ENCODE measurements at regions not wholly inside any gene's neighbourhood (a gene's known extent, or its start where the extent isn't known, plus 50 kb on each side); places are given as distances from the start of the nearest gene placed in this dataset.
"Not testable (repeated sequence)": the region's sequence is repeated elsewhere in the genome, so short reads cannot be mapped to it uniquely, and the experiment has no call there.

GRCh38 chr13:32828711-32829110, 187.5 kb upstream of the KL start:
- DNase-seq, result no peak

DNA sequence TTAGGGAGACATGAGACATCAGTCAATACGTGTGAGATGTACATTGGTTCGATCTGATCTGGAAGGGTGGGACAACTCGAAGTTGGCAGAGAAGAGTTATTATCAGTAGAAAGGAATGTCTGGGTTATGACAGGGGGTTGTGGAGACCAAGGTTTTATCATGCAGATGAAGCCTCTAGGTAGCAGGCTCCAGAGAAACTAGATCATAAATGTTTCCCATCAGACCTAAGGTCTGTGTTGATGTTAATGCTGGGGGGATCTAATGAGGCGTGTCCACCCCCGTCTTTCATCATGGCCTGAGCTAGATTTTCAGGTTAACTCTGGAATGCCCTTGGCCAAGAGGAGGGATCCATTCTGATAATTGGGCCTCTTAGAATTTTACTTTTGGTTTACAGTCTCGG, 187.0 kb upstream of the KL start:
- no peak for DNase-seq

GRCh38 chr13:32829676-32830335, 186.4 kb upstream of the KL start:
- peak; percentile 14 for DNase-seq

DNA sequence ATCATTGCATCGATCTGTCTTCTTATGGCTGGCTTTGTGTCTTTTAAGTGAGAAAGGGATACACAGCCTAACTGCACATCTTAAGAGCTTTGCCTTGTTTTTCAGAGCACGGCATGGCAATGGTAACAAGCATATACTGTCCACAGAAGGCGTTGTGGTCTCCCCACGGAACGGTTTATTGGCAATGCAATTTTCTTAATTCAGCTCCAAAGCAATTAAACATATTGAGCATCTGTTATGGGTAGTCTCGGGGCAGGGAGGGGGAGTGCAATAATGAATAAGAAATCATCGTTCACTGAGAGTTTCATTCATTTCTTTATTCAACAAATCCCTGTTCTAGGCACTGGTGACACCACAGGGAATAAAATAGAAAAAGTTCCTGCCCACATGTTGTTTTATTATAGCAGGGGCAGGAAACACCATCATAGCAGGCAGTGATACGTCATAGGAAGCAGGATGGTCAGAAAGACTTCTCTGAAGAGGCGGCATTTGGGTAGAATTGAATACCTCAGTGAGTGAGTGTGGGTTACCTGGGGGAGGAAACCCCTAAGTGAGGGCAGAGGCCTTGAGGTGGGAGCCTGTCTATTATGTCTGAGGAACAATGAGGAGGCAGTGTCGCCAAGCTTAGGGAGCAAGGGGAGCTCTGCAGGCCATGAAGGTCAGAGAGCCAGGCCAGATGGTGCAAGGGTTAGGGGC, 185.7 kb upstream of the KL start:
- no peak for DNase-seq

GRCh38 chr13:32837307-32837972, 178.8 kb upstream of the KL start:
- no peak for DNase-seq

GRCh38 chr13:32837973-32838927, 178.0 kb upstream of the KL start:
- no peak for DNase-seq

GRCh38 chr13:32838945-32839344, 177.3 kb upstream of the KL start:
- no peak for DNase-seq

DNA sequence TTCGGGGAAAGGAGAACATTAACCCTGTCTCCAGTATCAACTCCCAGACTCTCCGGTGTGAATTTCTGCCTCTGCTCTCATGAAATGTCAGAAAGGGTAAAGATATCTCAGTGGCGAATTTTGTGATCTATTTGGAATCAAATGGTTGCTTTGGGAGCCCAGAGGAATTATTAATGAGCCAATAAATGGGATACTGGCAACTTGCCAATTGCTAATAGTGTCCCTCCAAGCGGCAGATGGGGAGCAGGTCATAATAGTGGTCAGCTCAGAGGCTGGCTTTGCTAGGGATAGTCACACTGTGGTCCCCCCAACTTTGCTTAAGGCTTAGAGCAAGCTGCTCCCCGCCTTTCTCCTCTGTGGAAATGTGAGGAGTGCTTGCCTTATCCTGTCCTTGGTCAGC, 176.1 kb upstream of the KL start:
- DNase-seq, result no peak

DNA sequence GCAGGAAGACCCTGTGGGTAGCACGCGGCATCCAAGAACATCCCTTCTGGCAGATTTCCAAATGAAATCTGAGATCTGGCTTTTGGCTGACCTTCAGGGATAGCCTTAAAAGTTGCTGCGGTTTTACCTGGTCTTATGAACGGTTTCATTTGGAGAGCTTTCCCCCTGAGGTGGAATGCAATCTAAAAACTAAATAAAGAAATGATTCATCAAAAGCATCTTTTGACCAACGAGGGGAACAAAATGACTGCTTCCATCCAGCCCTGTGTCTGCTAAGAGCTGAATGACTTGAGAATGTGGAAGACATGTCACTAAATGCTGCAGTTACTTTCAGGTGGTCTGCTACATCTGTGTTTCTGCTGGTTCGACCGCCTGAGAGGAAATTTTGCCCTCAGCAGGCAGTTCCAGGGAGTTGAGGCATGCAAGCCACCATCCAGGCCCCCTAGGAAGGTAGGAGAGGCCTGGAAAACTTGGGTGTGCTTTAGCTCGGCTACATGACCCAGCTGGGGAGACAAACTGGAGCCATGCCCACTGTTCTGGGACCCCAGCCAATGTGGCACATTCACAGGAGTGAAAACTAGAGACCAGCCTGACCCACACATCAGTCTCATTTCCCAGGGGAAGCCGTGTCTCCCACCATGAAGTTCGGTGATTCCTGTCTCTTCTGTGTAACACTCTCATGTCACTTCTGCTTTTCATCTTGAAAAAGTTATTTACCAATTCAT, 175.1 kb upstream of the KL start:
- DNase-seq, result no peak

DNA sequence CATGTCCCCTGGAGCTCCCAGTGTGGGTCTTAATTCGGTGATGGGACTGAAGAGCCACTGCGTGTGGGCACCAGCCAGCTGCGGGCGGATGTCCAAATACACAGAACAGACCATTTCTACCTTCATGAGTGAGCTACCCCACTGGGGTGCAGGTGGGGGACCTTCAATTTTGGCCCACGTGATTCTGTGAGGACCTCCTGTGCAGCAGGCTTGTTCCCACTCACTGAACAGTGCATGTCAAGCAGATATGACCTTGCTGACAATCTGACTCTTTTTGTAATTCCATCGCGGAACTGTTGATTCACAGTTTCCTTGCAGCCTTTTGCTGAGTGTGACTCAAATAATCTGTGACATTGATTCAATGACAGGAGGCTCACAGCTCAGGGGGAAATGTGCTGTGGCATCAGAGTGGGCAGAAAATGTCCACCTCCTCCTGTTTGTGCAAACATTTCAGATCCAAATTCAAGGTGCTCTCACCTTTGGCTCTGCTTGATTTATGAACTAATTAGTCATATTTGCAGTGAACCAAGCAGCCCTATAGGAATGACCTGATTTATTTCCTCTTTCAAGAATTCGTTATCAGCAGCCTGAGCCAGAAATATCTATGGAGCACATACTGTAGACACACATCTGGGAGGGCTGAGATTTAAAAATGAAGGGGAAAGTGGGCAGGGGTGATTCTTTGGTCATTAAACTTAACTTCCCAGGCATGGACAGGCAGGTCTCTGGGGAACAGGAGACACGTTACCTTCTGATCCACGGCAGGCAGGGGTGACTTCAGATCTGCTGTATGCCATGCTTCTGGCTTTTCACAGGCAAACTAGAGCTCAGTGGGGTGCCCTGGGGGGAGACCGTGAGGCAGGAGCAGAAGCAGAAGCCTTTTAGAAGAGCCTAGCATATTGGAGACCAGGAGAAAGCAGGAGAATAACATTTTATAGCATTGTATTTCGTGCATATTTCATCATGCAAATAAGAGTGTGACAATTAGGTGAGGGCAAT, 170.0 kb upstream of the KL start:
- no peak for DNase-seq

GRCh38 chr13:32847976-32848375, 168.2 kb upstream of the KL start:
- DNase-seq, result not testable (repeated sequence)

- DNase-seq, result no peak
Measured at GRCh38 chr13:32849369-32849768, 166.9 kb upstream of the KL start.

DNA sequence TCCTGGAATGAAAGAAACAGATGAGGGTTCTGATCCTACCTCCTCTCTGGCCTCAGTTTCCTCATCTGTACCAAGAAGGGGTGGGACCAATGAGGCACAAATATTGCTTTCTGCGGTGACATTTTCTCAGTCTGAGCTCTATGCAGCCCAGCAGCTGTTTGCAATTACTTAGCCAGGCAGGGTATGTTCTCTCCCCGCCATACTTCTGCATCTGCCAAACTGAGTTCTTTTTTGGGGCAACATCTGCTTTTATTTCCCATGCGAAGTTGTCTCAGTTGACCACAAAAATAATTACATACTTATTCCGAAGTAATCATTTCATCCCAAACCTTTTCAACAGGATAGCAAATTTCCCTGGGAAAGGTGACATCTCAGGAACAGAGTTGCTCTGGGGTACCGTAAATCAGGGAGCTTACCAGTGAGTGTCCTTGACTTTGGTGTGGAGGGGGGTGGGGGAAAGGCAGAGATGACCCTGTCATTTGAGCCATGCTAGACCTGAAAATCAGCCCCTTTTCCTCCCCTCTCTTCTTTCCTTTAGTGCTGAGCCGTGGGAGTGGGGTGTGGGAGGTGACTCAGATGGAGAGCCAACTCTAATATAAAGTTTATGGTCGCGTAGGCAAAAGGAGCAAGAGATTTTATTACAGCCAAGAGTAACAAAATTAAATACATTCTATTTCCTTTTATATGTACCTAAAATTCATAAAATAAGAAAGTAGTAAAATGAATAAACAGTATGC, 165.7 kb upstream of the KL start:
- no peak for DNase-seq

- DNase-seq, result no peak
Measured at GRCh38 chr13:32851083-32852069, 164.8 kb upstream of the KL start.

GRCh38 chr13:32852526-32852925, 163.7 kb upstream of the KL start:
- no peak for DNase-seq

DNA sequence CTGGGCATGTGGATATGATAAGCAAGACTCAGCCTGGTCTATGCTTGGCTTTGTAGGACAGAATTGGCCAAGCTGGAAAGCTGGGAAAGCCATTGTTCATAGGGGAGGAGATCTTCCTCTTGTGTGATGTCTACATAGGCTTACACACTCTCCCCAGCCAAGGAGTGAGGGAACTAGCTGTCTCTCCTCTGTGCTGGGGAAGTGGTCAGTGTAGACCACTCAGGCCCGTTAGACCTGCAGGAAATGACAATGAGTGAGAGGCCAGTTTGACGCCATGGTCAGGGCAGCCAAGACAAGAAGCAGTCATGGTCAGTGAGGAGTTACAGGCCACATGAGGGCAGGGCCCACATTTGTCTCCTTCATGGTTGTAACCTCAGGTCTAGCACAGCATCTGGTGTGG, 159.1 kb upstream of the KL start:
- no peak for DNase-seq

- DNase-seq, result no peak
Measured at GRCh38 chr13:32857689-32858088, 158.5 kb upstream of the KL start.

DNA sequence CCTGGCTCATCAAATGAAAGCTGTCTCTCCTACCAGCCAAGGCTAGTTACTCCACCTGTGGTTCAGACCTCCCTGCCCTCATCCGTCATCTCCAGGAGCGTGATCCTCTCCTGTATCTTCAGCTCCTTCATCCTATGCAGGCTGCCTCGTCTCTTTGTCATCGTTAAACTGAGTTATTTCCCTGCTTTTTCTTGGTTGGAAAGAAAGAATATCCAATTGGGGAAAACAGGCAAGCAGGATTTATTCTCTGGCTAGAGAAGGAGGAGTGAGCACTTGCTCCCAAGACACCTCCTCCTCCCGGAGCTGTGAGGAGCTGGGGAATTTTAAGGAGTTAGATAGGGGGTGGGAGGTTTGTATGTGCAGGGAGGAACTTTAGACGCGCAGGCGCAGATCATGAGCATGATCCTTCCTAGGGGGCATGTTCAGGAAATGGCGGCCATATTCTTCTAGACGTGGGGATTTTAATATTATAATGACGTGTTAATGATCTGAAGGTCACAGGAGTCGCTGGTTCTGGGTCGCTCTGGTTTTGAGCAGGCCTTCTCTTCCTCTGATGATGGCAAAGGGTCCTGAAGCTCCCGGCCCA, 156.4 kb upstream of the KL start:
- DNase-seq, result no peak

GRCh38 chr13:32861304-32861703, 154.9 kb upstream of the KL start:
- no peak for DNase-seq

Measured in NK-92 treated with Interleukin-12 subunit alpha and Interleukin-12 subunit beta, amount 100 ng/mL, for 24 hours (cell line).